Amniotic stem cell (primary cell): ENCODE measurements at regions not wholly inside any gene's neighbourhood (a gene's known extent, or its start where the extent isn't known, plus 50 kb on each side); places are given as distances from the start of the nearest gene placed in this dataset.
A peak's percentile ranks its signal among the peaks of the same experiment; 100 is the strongest.

ENCODE experiments used
- DNase-seq: peaks from one replicate; lab custom pipeline; 2025; lab: John Stamatoyannopoulos, UW

DNA sequence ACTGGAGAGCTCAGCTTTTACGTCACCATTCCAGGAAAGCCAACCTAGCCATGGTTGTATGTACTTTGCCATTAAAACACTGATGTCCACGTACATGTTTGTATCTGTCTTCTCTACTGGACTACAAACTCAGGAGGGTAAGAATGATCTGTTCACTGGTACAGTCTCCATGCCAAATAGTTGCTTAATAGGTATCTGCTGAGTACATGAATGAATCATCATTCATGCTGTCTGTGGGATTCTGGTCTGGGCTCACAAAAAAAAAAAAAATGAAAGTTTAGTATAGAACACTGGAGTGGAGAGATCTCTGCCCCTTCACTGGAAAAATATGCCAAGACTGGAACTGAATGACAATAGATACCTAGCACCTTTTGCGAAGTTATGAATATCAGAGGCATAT lies 102.6 kb upstream of the ITGA4 start:
- peak; percentile 37 for DNase-seq

DNA sequence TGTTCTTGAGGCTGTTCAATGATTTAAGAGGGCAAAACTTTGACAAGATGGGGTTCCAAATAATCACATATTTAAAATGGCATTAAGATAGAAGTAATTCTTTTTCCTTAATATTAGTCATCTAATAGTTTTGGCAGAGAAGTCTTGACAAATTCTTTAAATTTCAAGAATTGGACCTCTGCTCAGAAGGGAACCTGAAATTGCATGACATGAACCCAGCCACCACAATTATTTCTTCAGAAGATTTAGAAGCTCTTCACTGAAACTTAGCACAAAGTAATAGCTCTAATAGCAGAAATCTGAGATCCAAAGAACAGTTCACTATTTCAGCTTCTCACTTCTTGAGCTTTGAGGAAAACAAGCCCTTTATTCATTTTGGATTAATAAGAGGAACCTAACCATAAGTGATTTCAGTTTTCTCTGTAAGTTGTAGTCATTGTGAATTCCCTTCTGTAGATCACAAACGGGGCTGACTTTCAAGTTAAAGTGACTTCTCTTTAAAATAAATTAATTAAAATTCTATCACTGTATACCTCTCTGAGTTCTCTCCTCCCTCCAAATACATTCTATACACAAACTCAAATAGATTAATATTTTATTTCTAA lies 100.6 kb upstream of the ITGA4 start:
- no peak for DNase-seq

DNA sequence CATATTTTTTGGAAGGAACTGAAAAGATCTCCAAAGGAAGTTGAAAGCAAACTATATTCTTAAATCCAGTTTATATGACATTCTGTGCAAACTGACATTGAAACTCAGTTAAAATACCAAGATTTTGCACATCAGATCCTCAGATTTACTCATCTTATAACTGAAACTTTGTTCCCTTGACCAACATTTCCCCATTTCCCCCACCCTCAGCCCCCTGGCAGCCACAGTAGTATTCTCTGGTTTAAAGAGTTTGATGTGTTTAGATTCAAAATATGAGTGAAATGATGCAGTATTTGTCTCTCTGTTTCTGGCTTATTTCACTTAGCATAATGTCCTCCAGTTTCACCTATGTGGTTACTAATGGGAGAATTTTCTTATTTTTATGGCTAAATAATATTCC lies 99.2 kb upstream of the ITGA4 start:
- no peak for DNase-seq

DNA sequence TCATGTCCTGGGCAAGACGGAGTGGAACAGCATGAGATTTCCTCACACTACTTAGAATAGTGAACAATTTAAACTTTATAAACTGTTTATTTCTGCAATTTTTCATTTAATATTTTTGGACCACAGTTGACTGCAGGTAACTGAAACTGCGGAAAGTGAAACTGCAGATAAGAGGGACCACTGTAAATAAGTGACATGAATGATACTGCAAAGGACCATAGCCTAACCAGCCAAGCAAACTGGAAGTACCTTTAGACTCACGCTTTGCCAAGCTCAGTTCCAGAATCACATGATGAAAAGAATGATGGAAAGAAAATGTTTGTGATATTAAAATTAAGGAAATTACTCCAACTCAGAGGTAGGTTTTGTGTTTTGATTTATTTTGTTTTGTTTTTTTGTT lies 94.6 kb upstream of the ITGA4 start:
- no peak for DNase-seq

DNA sequence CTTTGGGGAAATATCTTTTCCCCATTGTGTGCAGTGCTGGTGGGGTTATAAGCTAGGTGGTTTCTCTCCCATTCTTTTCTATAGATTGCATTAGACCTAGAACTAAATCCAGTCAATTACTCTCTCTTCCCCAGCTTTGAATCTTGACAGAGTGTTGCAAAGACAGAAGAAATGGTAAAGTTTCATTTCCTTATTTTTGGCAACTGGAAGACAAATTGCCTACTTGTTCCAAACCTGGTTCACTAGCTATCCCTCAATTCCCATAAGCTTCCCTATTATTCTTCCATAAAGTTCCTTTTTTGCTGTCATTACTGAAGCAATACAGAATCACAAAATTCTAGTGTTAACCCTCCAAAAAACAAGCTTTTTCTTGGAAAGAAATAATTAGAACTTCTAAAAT lies 94.0 kb upstream of the ITGA4 start:
- DNase-seq, result no peak

DNA sequence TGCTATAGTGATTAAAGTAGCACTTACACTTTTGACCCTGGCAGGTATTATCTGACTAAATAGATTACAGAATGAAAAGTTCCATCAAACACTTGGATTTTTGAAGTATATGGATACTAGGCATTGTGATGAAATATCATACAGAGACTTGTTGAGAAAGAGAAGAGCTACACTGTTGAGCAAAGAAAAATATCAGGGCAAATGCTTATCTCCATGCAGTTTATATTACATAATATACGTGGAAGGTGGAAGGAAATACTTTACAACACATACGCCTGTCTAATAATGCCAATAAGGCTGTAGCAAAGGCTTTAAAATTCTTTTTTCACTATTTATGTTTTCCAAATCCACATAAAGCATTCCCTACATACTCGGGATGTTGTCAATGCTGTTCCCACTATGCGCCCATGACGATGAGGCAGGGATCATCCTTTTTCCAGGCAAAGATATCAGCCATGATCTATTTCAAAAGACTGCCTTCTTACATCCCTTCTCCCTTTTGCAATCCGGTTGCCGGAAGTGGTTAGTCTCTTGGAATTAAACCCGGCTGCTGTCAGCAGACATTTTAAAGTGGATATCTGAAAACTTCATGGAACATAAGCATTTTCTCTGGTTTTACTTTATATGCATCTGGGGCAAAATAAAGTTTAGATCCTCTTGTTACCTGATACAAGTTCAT lies 92.6 kb upstream of the ITGA4 start:
- no peak for DNase-seq

DNA sequence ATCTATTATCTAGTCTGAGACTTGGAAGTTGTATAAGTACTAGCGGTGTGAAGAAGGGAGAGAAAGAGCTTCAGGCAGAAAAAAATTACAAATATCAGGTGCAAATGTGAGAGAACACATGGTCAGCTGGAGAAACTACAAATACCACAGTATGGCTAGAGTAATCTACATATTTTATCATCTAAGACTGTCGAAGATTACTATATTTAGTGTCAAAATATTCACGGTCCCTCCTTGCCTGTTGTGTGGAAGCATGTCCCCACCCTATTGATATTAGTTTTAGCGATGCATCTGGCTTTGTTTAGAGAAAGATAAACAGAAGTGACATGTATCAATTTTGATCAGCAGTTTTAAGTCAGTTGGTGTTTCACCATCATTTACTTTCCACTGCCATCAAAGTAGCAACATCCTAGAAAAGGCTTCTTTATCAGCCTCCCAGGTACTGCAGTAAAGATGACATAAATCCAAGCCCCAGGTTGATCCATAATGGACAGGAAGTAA lies 90.5 kb upstream of the ITGA4 start:
- no peak for DNase-seq

DNA sequence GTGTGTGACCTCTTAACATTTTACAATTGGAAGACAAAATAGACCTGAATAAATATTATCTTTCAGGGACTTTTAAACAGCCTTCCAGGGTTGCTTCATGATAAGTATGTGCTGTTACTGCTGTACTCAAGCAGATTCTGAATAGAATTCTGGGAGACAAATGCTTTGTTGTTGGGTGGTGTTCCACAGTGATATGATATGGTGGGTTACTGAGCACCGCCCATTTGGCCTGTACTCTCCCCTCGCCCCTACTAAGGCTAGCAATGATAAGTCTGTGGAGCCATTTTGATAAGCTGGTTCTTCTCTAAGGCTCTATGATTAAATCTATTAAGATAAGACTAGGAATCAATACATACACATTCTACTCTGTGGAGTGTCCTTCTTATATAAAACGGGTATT lies 89.8 kb upstream of the ITGA4 start:
- DNase-seq, result no peak

DNA sequence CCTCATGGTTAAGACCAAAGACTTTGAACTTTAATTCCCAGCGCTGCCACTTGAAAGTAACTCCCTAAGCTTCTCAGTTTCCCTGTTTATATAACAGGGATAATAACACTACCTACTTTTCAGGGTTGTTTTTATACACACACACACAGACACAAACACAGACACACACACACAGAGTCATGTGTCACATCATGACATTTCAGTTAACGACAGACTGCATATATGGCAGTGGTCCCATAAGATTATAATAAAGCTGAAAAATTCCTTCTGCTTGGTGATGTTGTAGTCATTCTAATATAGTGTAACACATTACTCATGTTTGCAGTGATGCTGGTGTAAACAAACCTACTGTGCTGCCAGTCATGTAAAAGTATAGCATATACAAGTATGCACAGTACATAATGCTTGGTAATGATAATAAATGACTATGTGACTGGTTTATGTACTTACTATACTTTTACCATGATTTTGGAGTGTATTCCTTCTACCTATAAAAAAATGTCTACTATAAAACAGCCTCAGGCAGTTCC lies 89.2 kb upstream of the ITGA4 start:
- DNase-seq, result no peak

DNA sequence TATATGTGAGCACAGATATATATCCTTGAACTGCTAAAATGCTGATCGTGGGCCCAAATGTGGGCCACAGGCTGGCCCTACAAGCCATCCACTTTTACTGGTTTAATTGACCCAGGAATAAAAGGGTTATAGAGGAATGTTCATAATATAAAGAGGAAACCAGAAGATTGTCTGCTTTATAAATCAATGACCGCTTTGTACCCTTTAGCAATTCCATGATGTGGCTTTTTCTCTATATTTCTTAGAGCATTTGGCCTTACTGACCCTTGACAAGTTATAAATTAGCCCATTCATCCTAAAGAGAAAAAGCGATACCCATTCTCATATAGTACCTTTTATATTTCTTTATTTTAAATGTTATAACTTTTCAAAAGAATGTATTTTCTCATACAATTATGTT lies 87.1 kb upstream of the ITGA4 start:
- DNase-seq, result no peak

DNA sequence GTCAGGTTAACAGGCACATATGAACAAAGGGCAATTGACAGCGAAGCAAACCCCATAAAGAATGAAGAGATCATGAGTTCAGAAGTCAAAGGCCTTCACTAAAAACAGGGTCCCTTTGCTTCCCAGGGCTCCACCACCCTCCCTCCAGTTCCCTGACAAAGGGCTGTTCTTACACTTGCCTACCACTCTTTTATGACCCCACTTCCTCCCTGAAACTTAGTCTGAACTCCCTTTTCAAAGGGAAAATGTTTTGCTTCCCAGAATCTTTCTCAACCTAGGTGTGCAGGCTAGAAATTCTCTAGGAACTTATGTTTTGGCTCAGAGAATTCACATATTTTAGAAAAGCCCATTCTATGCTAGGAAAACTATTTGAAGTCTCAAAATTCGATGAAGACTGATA lies 86.0 kb upstream of the ITGA4 start:
- DNase-seq, result no peak

DNA sequence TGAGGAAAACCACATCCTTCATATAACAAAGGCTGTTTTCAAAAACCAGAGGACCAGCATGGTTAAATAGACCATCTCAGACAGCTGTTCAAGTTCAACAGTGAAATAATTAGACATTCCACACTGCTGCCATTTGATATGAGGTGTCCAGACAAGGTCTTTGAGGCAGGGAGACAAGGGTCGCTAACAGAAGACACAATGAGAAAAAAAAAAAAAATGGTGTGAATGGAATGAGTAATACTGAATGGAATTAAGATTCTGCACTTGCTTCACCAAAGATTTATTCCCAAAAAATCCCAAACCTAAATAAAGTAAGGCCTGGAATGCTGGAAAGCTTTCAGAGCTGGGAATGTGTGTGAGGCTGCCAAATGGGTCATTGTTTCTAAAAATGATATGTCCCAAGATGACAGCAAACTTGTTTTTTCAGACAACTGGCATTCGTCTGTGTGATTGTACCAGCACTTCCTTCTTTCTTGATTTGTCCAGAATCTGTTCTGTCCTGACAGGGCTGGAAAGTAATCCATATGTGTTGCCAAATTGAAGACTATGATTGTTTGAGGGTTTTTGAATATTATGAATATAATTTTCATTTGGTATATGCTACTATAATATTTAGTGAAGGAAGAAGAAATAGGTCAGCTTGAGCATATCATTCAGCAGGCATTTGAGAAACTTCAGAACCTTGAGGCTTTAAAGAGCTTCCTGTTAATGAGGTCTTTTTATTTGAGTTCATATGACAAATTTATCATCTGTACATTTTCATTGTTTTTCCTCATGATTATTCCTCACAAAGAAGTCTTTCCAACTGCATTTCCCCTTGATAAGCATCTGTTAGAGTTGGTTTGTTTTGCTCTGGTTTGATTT lies 85.2 kb upstream of the ITGA4 start:
- DNase-seq, result no peak

DNA sequence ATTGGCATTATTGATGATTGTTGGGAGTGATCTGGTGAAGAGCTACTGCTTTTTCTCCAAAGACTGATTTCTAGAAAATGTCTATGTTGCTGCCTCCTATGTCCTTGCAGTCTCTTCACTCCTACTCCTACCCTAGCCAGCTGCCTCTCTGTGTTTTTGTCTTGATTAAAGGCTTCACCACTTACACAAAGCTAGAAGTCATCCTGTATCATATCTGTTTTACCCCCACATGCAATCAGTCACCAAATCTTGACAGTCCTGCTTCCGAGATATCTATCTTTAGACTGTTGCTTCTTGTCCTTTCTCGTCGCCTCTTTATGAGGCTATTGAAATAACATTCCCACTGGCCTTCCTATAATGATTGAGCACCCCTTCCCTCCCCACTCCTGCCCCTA lies 84.5 kb upstream of the ITGA4 start:
- no peak for DNase-seq

DNA sequence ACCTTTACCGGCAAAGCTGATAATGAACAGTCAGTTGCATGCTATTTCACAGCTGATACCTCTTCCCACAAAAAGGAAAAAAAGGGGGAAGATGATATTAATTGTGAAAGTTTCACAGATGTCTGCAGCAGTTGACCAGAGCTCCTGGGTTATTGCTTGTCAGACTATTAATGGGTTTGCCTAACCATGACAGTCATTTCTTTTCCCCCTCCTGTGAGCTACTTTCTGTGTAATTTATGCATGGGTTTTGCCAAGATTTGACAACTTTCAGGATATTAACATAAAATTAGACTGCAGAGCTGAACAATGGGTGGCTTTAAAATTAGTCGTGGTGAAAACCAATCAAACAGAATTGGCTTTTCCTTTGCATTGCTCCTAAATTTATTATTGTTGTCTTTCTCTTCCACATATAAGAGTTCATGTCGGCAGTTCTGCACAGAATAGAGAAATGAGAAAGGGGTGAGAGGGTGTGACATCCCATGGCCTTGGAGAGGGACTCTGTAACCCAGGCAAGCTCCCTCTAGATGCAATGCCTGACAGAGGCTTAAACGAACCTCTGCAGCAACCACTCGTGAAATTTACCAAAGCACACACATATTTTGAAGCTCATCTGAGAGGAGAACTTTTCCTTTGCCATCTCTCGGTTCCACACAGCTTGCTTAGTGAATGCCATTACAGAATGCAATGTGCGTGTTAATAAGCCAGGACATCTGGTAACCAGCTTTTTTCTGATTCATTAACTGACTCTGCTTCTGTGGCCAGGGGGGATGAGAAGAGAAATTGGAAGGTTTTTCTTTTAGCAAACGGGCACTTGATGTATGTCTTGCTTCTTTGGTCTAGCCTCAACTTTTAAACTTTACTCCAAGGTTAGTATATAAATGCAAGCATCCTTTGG lies 82.2 kb upstream of the ITGA4 start:
- no peak for DNase-seq

DNA sequence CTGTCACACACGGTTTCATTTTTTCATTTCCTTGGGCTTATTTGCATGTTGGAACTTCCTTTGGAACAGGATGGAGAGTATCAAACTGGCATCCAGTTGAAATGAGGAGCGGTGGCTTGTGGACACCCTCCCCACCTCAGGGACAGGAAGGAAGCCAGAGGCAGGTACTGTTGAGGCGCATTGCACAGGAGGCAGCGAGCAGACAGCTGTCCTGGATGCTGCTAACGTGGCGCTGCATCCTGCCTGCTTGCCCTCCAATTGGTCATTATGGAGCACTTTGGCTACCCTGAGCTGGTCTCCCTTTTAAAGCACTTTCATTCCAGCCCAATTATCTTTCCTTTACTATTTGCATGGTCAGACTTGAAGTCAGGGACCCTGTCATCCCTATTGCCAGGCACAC lies 80.7 kb upstream of the ITGA4 start:
- no peak for DNase-seq

DNA sequence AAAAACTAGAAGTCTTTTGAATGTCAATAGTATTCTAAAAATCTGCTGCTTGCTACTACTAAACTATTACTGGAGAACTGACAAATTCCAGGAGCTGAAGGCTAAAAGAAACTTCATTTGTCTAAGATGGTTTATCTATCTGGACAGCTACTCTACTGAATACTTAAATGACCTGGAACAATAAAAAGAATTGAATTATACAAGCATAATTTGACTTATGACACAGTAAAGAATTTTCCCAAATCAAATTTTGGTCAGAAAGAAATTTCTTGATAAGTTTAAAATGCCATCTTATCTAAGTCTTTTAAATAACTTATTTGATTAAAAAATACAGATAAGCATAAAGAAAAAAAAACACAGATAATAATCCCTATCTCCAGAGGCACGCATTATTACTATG lies 80.2 kb upstream of the ITGA4 start:
- no peak for DNase-seq

DNA sequence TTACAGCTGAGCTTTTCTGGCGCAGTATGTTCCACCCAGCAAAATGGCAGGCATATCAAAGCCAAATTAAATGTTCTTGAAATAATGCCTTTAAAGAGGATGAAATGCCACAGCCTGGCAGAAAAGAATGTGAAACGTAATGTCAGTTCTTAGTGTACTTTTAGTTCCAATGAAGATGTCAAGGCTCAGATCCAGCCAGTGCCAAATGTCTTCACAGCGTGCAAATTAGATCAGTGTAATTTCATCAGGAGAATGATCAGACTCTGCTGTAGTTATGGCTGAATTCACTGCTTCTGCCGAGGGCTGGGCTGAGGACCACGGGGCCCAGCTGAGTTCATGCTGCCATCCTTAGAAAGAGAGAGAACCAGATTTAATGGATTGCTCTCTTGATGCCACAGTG lies 78.7 kb upstream of the ITGA4 start:
- no peak for DNase-seq

DNA sequence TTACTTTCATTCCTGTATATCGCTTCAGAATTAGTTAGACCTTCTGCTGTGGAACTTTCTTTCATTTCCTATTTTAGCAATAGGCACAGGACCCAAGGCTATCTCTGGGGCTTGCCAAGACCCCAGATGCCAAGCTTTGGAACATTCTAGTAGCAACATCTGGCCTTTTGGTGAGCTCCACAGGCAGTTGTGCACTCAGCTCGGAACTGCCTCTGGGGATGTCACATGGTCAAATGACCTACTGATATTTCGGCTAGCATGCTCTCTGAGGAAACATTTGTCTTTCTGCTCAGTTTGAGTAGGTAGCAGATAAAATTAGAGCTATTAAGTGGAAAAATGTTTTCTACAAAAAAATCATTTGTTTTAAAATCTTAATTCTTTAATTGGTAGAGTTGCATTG lies 76.6 kb upstream of the ITGA4 start:
- no peak for DNase-seq

DNA sequence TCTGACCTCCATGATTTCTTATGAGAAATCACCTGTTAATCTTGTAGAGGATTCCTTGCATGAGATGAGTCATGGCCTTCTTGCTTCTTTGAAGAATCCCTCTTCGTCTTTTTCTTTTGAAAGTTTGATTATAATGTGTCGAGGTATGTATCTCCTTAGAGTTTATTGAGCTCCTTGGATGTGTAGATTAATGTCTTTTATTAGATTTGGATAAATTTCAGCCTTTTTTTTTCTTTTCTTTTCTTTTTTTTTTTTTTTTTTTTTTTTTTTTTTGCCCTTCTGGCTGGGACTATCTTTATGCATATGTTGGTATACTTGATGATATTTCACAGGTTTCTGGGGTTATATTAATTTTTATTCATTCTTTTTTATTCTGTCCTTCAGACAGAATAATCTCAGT lies 72.3 kb upstream of the ITGA4 start:
- DNase-seq, result no peak

DNA sequence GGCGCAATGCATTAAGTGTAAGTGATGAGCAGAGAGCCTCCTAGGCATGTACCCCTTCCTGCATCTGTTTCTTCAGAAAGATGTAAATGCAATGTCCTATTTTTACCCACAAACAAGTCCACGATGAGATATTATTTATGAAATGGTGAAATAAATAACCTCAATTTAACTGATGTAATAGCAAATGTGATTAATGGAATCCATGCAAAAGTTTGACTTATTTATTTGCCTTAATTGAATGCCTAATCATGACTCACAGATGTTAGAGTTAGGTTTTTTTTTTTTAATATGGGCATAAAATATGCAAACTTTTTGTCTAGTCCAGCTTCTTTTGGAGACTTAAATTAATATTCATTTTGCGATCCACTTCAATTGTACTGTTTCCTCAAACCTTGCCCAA lies 67.7 kb upstream of the ITGA4 start:
- no peak for DNase-seq

DNA sequence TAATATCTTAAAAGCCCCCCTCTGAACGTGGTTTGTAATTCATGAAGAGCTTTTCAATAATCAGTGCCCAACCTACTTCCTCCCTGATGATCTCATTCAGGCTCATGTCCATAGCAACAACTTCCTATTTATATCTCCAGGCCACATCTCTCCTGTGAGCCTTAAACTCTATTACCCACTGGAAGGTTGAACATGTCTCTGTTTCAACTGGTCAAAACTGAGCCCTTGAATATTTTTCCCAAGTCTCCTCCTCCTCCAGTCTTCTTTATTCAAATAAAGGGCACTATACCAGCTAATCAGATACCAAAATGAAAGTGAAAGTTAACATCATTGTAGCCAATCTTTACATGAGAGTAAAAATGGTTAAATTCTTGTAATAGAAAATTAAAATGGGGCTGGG lies 63.7 kb upstream of the ITGA4 start:
- peak; percentile 33 for DNase-seq
